WTC11 (cell line): ENCODE measurements at regions not wholly inside any gene's neighbourhood (a gene's known extent, or its start where the extent isn't known, plus 50 kb on each side); places are given as distances from the start of the nearest gene placed in this dataset.

Source experiments
- ATAC-seq: fragments of 200-7000 bp; cut with Tn5 transposase; 2 replicates; pipeline ENCODE4 v1.10.0; 2021; ENCODE audit warnings: mild to moderate bottlenecking, moderate library complexity
- CTCF ChIA-PET: fragments of 300-600 bp; sonication (Branson Sonifier 250); formaldehyde crosslinking; loops from one replicate; lab custom pipeline; 2021; ENCODE audit warnings: antibody characterized with exemption; lab: Charles Lee
- POLR2A ChIA-PET: fragments of 350-600 bp; sonication (Branson Sonifier 250); formaldehyde crosslinking; loops from one replicate; lab custom pipeline; 2021; ENCODE audit warnings: antibody characterized with exemption; lab: Charles Lee
- DNase-seq: peaks from one replicate; pipeline ENCODE4 v3.0.0; 2021; ENCODE audit warnings: low spot score
- H3K27ac Mint-ChIP-seq: 2 replicates; pipeline ENCODE4 v1.8.0; 2021; ENCODE audit warnings: mixed read lengths
- H3K27me3 Mint-ChIP-seq: 2 replicates; pipeline ENCODE4 v1.8.0; 2021; ENCODE audit warnings: low read depth, mild to moderate bottlenecking, moderate library complexity, mixed read lengths
- H3K36me3 Mint-ChIP-seq: 2 replicates; pipeline ENCODE4 v1.8.0; 2021; ENCODE audit warnings: mixed read lengths
- H3K4me1 Mint-ChIP-seq: 2 replicates; pipeline ENCODE4 v1.8.0; 2022; ENCODE audit warnings: mixed read lengths
- H3K4me3 Mint-ChIP-seq: 2 replicates; pipeline ENCODE4 v1.8.0; 2021; ENCODE audit warnings: mild to moderate bottlenecking, moderate library complexity, mixed read lengths
- H3K9me3 Mint-ChIP-seq: 2 replicates; pipeline ENCODE4 v1.8.0; 2021; ENCODE audit warnings: mixed read lengths
- AFF4 ChIP-seq: sonication (generic); formaldehyde crosslinking; IDR thresholded peaks from 2 replicates; pipeline ENCODE4 v1.8.1; 2023; ENCODE audit warnings: mild to moderate bottlenecking, missing genetic modification reagents, borderline replicate concordance
- ARID4B ChIP-seq: sonication (generic); formaldehyde crosslinking; IDR thresholded peaks from 2 replicates; pipeline ENCODE4 v1.8.0; 2023; ENCODE audit warnings: missing genetic modification reagents, mild to moderate bottlenecking, borderline replicate concordance
- FOXP1 ChIP-seq: sonication (generic); formaldehyde crosslinking; IDR thresholded peaks from 2 replicates; pipeline ENCODE4 v1.8.0; 2022; ENCODE audit warnings: missing genetic modification reagents, mild to moderate bottlenecking, moderate library complexity, borderline replicate concordance
- JAZF1 ChIP-seq: fragments of 250-450 bp; sonication (Bioruptor Pico); IDR thresholded peaks from 2 replicates; pipeline ENCODE4 v1.9.0; 2021; ENCODE audit warnings: moderate library complexity, mild to moderate bottlenecking, inconsistent platforms
- MAX ChIP-seq: sonication (generic); formaldehyde crosslinking; IDR thresholded peaks from 2 replicates; pipeline ENCODE4 v1.8.0; 2022; ENCODE audit warnings: mild to moderate bottlenecking, missing genetic modification reagents
- NFE2L1 ChIP-seq: sonication (generic); formaldehyde crosslinking; IDR thresholded peaks from 2 replicates; pipeline ENCODE4 v1.8.1; 2023; ENCODE audit warnings: missing genetic modification reagents
- ZNF232 ChIP-seq: sonication (generic); formaldehyde crosslinking; IDR thresholded peaks from 2 replicates; pipeline ENCODE4 v1.8.0; 2022; ENCODE audit warnings: mild to moderate bottlenecking, missing genetic modification reagents
- TF ChIP-seq, protein P1 (sequence below): sonication (generic); formaldehyde crosslinking; IDR thresholded peaks from 2 replicates; pipeline ENCODE4 v1.8.0; 2023; ENCODE audit warnings: missing genetic modification reagents

DNA sequence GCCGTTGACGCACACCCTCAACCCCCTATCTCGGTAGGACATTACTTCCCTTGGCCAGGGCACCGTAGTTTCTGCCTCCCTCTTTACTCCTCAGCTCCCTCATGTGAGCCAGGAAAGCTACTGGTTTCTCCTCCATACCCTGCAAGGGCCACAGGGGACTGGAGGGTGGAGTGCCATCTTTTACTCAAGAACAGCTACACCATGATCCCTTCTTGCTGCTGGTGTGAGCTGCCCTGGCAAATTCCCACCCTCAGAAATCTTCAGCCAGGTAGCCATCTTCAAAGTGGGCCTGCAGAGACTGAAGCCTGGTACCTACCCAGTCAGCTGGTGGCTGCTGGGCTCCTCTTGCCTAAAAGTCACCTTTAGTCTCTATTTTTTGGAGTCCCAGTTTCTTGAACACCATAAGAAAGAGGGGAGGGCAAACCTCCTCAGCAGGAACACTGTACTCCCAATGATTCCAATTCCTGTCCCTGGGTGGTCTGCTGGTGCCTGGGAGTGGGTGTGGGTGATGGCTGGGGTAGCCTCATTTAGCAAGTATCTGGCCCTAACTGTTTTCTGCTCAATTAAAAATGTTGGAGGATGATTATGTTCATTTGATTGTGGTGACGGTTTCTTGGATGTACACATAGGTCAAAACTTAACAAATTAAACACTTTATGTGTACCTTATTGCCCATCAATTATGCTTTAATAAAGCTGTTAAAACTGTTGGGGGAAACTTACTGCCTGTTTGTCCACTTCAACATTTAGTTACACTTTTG, 105.0 kb upstream of the NPY start (continued):
- TF ChIP-seq NFE2L1 (CRISPR knock-in tag) (no peak), AFF4 (CRISPR knock-in tag) (no peak), JAZF1 (CRISPR knock-in tag) (no peak), MAX (CRISPR knock-in tag) (no peak), ARID4B (CRISPR knock-in tag) (no peak)
- TF ChIP-seq, all 79 proteins: peak for 0

DNA sequence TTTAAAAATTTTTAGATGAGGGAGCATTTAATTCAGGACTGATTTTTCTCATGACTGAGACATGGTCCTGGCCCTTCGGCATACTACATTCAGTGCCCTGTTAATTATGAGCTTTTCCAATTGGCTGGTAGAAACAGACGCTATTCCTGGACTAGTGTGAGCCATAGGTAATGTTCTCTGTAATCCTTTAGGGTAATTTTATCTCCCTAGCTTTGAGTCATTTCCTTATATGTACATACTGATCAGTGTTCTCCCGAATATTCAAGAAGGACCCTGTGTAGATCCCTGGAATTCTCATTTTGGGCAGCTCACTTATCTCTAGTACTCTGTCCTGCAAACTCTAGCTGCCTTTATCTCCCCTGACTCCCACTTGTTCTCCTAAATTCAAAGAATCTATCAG, 92.6 kb upstream of the NPY start:
- POLR2A ChIA-PET, result interaction anchor here (0.6 kb wide), 1 partner anchor 202 kb away, joined by 3 read pairs; no protein-coding TSS in a partner anchor
- CTCF ChIA-PET, result no interaction called here
- TF ChIP-seq, protein P1, sequence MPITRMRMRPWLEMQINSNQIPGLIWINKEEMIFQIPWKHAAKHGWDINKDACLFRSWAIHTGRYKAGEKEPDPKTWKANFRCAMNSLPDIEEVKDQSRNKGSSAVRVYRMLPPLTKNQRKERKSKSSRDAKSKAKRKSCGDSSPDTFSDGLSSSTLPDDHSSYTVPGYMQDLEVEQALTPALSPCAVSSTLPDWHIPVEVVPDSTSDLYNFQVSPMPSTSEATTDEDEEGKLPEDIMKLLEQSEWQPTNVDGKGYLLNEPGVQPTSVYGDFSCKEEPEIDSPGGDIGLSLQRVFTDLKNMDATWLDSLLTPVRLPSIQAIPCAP (CRISPR knock-in tag), result no peak
- TF ChIP-seq FOXP1 (CRISPR knock-in tag) (no peak), ZNF232 (no peak), AFF4 (CRISPR knock-in tag) (no peak)
- Mint-ChIP-seq H3K27me3 (no peaks in the 10 kb centered on the region), H3K27ac (no peak overlapping the region), H3K4me1 (peaks cover 13% of the 10 kb centered on the region), H3K36me3 (no peaks in the 10 kb centered on the region), H3K4me3 (no peak overlapping the region), H3K9me3 (no peaks in the 10 kb centered on the region)
- no peak for ATAC-seq
- DNase-seq, result no peak
